Fibroblast of the aortic adventitia (primary cell): ENCODE measurements at regions not wholly inside any gene's neighbourhood (a gene's known extent, or its start where the extent isn't known, plus 50 kb on each side); places are given as distances from the start of the nearest gene placed in this dataset.
A peak's percentile ranks its signal among the peaks of the same experiment; 100 is the strongest.

Source experiments
- DNase-seq: peaks from one replicate; pipeline ENCODE4 v3.0.0-alpha.2; 2010; ENCODE audit warnings: low read depth
- H3K4me3 ChIP-seq: 2 replicates; pipeline ENCODE4 v1.5.1; 2011; ENCODE audit warnings: low read depth, mild to moderate bottlenecking, control low read depth, low read length, moderate library complexity
- CTCF ChIP-seq: IDR thresholded peaks from 2 replicates; pipeline ENCODE4 v1.5.1; 2011; ENCODE audit warnings: mild to moderate bottlenecking, low read length, control low read depth, inconsistent platforms; ENCODE audit not compliant: insufficient read depth

- no peak for TF ChIP-seq CTCF
- H3K4me3 ChIP-seq = no peak overlapping the region
- DNase-seq = no peak
Measured at GRCh38 chr9:26745111-26745510, 147.5 kb downstream of the CAAP1 start.

- no peak overlapping the region for H3K4me3 ChIP-seq
- peak; percentile 62 for DNase-seq
- TF ChIP-seq CTCF = peak; percentile 67
Measured at GRCh38 chr9:26744191-26744965, 148.2 kb downstream of the CAAP1 start.

GRCh38 chr9:26742828-26743476, 149.7 kb downstream of the CAAP1 start:
- TF ChIP-seq CTCF = no peak
- no peak overlapping the region for H3K4me3 ChIP-seq
- DNase-seq = no peak

- no peak for DNase-seq
- no peak overlapping the region for H3K4me3 ChIP-seq
- TF ChIP-seq CTCF = no peak
Measured at GRCh38 chr9:26735160-26735559, 157.4 kb downstream of the CAAP1 start.

- no peak for TF ChIP-seq CTCF
Measured at GRCh38 chr9:26729187-26729586, 163.4 kb downstream of the CAAP1 start.

GRCh38 chr9:26727471-26727870, 165.1 kb downstream of the CAAP1 start:
- H3K4me3 ChIP-seq = no peak overlapping the region
- TF ChIP-seq CTCF = no peak
- no peak for DNase-seq

More at GRCh38 chr9:26729187-26729586, 163.4 kb downstream of the CAAP1 start:
- DNase-seq = no peak
- no peak overlapping the region for H3K4me3 ChIP-seq

GRCh38 chr9:26725573-26725972, 167.0 kb downstream of the CAAP1 start:
- no peak overlapping the region for H3K4me3 ChIP-seq
- no peak for TF ChIP-seq CTCF
- DNase-seq = peak; percentile 25
